Central memory CD4-positive, alpha-beta T cell (primary cell): ENCODE measurements at regions not wholly inside any gene's neighbourhood (a gene's known extent, or its start where the extent isn't known, plus 50 kb on each side); places are given as distances from the start of the nearest gene placed in this dataset.

Experiments used
- DNase-seq: peaks from one replicate; pipeline ENCODE4 v3.0.0; 2022

GRCh38 chr2:123164216-123164615, 860.9 kb upstream of the CNTNAP5 start:
- no peak for DNase-seq

GRCh38 chr2:123165616-123166015, 859.5 kb upstream of the CNTNAP5 start:
- no peak for DNase-seq

DNA sequence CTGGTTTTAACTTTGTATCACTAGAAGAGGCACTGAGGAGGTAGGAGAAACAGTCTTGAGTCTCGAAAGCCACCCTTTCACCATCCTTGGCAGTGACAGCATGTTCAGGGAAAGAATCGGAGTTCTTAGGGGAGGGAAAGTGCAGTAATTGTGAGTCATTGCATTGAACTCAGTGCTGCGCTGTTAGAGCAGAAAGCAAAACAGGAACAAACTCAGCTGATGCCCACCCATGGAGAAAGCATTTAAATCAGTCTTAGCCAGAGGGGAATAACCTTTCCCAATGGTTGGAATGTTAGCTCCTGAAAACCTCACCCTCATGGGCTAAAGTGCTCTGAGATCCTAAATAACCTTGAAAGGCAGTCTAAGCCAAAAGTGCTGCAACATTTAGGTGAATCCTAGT, 845.6 kb upstream of the CNTNAP5 start:
- DNase-seq = no peak

- DNase-seq = no peak
Measured at GRCh38 chr2:123195957-123196356, 829.1 kb upstream of the CNTNAP5 start.

GRCh38 chr2:123200035-123200434, 825.1 kb upstream of the CNTNAP5 start:
- DNase-seq = no peak

- DNase-seq = no peak
Measured at GRCh38 chr2:123207245-123207644, 817.8 kb upstream of the CNTNAP5 start.

GRCh38 chr2:123209202-123209601, 815.9 kb upstream of the CNTNAP5 start:
- no peak for DNase-seq

- no peak for DNase-seq
Measured at GRCh38 chr2:123211181-123211580, 813.9 kb upstream of the CNTNAP5 start.

- DNase-seq = no peak
Measured at GRCh38 chr2:123245156-123245555, 779.9 kb upstream of the CNTNAP5 start.

- no peak for DNase-seq
Measured at GRCh38 chr2:123258877-123259539, 766.1 kb upstream of the CNTNAP5 start.

- DNase-seq = no peak
Measured at GRCh38 chr2:123262856-123263255, 762.2 kb upstream of the CNTNAP5 start.

DNA sequence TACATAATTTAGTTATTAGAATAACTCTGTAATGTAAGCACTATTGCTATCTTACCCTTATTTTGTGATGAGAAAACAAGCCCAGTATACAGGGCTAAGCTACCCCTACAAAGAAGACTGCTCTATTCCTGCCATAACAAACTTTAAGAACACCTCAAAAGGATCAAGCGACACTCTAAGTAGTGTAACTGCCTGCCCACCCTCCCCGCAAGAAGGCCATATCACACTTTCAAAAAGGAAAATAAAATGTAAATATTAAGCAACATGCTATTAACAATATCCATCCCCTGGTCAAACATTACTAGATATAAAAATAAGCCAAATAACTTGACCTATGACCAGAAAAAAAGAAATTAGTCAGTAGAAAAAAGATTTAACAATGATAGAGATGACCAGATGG, 741.7 kb upstream of the CNTNAP5 start:
- DNase-seq = no peak

GRCh38 chr2:123303731-123304130, 721.4 kb upstream of the CNTNAP5 start:
- DNase-seq = no peak
